NB4 (cell line): ENCODE measurements at regions not wholly inside any gene's neighbourhood (a gene's known extent, or its start where the extent isn't known, plus 50 kb on each side); places are given as distances from the start of the nearest gene placed in this dataset.

Experiments
- DNase-seq: peaks from one replicate; pipeline ENCODE4 v3.0.0; 2010; ENCODE audit warnings: low read depth
- H3K4me3 ChIP-seq: one replicate; pipeline ENCODE4 v1.5.1; 2011; ENCODE audit warnings: mild to moderate bottlenecking, low read depth, low read length, moderate library complexity
- MYC ChIP-seq: IDR thresholded peaks from 2 replicates; pipeline ENCODE4 v1.6.1; 2011; ENCODE audit warnings: low read depth, low read length
- POLR2A ChIP-seq: IDR thresholded peaks from 2 replicates; pipeline ENCODE4 v1.6.1; 2011; ENCODE audit warnings: mild to moderate bottlenecking; ENCODE audit not compliant: insufficient read length; ENCODE audit errors: extremely low read depth
- TF ChIP-seq, protein P1 (sequence below): IDR thresholded peaks from one replicate; pipeline ENCODE4 v1.5.1; 2012; ENCODE audit warnings: low read depth, low read length
- TF ChIP-seq, protein P2 (sequence below): IDR thresholded peaks from 2 replicates; pipeline ENCODE4 v1.6.1; 2011; ENCODE audit warnings: low read depth, low read length

DNA sequence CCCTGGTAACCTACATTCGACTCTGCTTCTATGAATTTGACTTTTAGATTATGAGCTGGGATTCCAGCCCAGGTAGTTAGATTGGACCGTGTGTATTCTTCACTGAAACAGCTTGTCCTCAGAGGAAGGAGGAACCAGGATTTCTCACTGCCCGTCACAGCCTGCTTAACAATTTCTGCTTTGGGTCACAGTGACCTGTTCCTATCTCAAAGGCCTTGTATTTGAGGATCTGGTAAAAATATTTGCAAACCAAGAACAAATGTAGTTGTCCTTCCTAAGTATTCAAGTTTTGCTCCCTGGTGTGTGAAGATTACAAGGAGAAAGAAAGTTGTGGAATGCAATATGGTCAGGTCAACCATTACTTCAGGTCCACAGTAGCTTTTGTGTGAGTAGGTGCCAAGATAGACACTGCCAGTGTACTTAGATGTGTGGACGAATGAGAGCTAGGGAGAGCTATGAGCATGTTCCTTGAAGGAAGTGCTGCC, 55.1 kb downstream of the KIF4B start:
- TF ChIP-seq MYC, result no peak
- no peak for DNase-seq
- H3K4me3 ChIP-seq, result no peak overlapping the region

DNA sequence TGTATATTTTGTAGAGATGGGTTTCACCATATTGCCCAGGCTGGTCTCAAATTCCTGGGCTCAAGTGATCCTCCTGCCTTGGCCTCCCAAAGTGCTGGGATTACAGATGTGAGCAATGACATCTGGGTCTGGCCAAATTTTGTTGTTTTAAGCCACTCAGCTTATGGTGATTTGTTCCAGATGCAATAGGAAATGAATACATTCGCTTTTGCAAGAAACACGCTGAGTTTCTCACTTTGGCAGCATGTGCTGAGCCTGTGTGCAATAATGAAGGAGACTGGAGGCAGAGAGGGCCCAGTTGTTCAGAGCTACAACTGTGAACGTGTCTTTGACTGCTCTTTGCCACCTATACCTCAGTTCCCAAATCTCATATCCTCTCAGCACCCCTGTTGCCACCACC, 56.4 kb downstream of the KIF4B start:
- TF ChIP-seq, protein P1, sequence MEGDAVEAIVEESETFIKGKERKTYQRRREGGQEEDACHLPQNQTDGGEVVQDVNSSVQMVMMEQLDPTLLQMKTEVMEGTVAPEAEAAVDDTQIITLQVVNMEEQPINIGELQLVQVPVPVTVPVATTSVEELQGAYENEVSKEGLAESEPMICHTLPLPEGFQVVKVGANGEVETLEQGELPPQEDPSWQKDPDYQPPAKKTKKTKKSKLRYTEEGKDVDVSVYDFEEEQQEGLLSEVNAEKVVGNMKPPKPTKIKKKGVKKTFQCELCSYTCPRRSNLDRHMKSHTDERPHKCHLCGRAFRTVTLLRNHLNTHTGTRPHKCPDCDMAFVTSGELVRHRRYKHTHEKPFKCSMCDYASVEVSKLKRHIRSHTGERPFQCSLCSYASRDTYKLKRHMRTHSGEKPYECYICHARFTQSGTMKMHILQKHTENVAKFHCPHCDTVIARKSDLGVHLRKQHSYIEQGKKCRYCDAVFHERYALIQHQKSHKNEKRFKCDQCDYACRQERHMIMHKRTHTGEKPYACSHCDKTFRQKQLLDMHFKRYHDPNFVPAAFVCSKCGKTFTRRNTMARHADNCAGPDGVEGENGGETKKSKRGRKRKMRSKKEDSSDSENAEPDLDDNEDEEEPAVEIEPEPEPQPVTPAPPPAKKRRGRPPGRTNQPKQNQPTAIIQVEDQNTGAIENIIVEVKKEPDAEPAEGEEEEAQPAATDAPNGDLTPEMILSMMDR, result no peak
- TF ChIP-seq POLR2A (no peak), MYC (no peak)
- TF ChIP-seq, protein P2, sequence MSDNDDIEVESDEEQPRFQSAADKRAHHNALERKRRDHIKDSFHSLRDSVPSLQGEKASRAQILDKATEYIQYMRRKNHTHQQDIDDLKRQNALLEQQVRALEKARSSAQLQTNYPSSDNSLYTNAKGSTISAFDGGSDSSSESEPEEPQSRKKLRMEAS, result no peak
- DNase-seq, result no peak
- H3K4me3 ChIP-seq, result no peak overlapping the region

DNA sequence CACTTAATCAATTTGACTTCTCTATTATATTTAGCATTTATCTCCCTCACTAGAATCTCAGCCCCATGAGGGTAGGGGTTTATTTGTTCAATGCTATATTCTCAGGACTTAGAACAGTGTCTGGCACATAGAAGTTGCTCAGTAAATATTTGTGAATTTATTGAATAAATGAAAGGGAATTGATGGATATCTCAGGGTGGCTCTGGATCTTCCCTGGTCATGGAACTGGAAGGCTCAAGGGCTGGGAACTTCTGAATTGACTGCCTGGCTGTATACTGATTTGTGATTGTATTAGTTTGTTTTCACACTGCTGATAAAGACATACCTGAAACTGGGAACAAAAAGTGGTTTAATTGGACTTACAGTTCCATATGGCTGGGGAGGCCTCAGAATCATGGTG, 57.2 kb downstream of the KIF4B start:
- DNase-seq, result no peak
- H3K4me3 ChIP-seq, result no peak overlapping the region
- TF ChIP-seq, protein P1, result no peak
- TF ChIP-seq POLR2A (no peak), MYC (no peak)
- TF ChIP-seq, protein P2, result no peak

DNA sequence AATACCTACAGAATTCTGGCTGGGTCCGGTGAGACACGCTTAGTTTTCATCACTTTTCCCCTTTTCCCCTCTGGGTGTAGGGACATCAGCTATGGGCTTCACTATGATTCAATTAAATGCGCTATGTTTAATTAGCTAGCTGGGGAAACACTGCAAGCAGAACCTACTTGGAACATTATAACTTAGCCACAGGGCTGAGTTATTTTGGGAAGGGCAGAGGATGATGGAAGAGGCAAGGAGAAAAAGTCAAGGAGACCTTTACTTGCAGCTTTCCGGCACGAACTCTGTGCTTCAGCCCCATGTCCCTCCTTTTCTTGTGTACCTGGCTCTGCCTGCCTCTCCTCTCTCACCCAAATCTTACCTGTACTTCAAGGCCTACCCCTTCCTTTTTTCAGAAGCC, 62.8 kb downstream of the KIF4B start:
- TF ChIP-seq, protein P1, result no peak
- TF ChIP-seq POLR2A, result no peak
- TF ChIP-seq, protein P2, result no peak
- no peak for TF ChIP-seq MYC
- no peak overlapping the region for H3K4me3 ChIP-seq
- no peak for DNase-seq

DNA sequence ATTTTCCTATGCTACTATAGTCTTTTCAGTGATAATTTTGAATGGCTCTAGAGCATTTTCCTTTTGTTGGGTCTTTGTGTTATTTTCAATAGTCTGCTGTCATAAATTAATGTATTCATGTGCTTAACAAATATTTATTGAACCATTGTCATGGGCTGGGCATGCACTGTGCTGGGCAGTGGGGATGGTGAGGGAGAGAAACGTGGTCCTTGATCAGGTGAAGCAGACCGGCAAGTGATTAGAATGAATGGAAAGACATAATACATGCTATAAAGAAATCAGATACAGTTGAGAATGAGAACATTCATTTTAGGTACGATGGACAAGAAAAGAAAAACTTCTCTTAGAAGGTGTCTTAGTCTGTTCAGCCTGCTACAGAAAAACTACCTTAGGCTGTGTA, 66.1 kb downstream of the KIF4B start:
- TF ChIP-seq MYC, result no peak
- DNase-seq, result no peak
- H3K4me3 ChIP-seq, result no peak overlapping the region

DNA sequence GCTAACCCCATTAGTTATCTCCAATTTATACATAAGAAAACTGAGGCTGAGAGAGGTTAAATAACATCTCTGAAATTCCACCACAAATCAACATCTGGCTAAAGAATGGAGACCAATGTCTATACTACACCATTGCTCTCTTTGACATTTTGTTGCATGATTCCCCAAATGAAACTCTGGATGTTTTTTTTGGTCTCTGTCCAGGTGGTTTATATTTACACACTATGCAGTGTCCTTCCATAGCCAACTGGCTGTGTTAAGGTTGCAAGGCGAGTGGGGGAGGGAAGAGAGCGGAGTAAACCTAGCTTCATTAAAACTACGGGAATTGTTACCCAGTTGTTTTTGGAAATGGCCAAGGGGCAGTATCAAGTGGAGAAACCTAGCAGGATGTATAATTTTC, 67.2 kb downstream of the KIF4B start:
- no peak for DNase-seq
- TF ChIP-seq, protein P1, result no peak
- no peak for TF ChIP-seq MYC
- TF ChIP-seq, protein P2, result no peak
- no peak overlapping the region for H3K4me3 ChIP-seq

DNA sequence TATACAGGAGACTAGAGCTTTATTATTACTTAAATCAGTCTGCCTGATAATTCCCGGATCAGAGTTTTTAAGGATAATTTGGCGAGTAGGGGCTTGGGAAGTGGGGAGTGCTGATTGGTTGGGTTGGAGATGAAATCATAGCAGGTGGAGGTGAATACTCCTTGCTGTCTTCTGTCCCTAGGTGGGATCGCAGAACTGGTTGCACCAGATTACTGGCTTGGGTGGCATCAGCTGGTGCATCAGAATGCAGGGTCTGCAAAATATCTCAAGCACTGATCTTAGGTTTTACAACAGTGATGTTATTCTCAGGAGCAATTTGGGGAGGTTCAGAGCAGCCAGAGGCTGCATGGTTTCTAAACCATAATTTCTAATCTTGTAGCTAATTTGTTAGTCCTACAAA, 68.1 kb downstream of the KIF4B start:
- no peak for TF ChIP-seq POLR2A
- TF ChIP-seq, protein P2, result no peak
- DNase-seq, result no peak

More for the DNA sequence above, 68.1 kb downstream of the KIF4B start:
- H3K4me3 ChIP-seq, result no peak overlapping the region
